ENCODE measurements at regions not wholly inside any gene's neighbourhood (a gene's known extent, or its start where the extent isn't known, plus 50 kb on each side); places are given as distances from the start of the nearest gene placed in this dataset.
A peak's percentile ranks its signal among the peaks of the same experiment; 100 is the strongest.

DNA sequence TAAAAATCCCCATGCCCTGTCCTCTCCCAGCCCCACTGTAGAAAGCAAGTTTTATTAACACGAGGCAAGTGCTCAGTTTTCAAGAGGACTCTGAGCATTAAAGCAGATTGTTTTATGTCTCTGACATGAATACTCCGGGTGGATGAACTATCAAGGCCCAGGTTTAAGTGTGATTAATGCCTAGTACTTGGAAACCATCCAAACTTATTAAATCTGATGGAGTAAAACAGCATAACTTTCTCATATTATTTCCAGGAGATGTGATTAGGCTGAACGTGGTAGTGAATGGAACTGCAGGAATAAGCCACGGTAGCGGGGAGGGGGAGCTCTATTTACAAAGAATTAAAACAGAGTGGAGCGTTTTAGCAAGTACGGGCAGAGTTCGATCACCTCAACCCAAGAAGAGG lies 144.2 kb upstream of the RNF32 start:
- TF ChIP-seq MXD3 (CRISPR knock-in tag; IDR thresholded peaks at IDR 0.05) = no peak
- TF ChIP-seq ZNF512B (CRISPR knock-in tag; IDR thresholded peaks at IDR 0.05; ENCODE audit: borderline replicate concordance) = no peak
- TF ChIP-seq ZKSCAN5 (CRISPR knock-in tag; IDR thresholded peaks at IDR 0.05) = no peak
- peak; percentile 36; the same call in 1 of the 2 replicates for TF ChIP-seq PRDM10 (CRISPR knock-in tag; IDR thresholded peaks at IDR 0.05; ENCODE audit: low read depth)
- no peak for TF ChIP-seq CREB1 (IDR thresholded peaks at IDR 0.05)
- 0 out of 2 replicates have a peak, but pooled peaks have one; percentile 13 for TF ChIP-seq CREB1 (CRISPR knock-in tag; IDR thresholded peaks at IDR 0.05)
- TF ChIP-seq PITX1 (CRISPR knock-in tag; IDR thresholded peaks at IDR 0.05) = 0 out of 2 replicates have a peak, but pooled peaks have one; percentile 51
- TF ChIP-seq ZBTB8A (CRISPR knock-in tag; IDR thresholded peaks at IDR 0.05; ENCODE audit: borderline replicate concordance, low read depth) = no peak

More for the DNA sequence above, 144.2 kb upstream of the RNF32 start:
- Histone ChIP-seq H3K79me2 (ENCODE audit: insufficient read depth, low read length) (no peaks in the 10 kb centered on the region), H3K4me2 (ENCODE audit: low read depth, low read length) (peak overlapping the region; percentile 63), H3K4me1 (ENCODE audit: insufficient read depth, low read length) (peaks cover 20% of the 10 kb centered on the region), H3K27me3 (ENCODE audit: control insufficient read depth in 1 of 2, insufficient read depth in 2 of 2, low read length in 2 of 2) (no peaks in the 10 kb centered on the region), H3K36me3 (replicated peaks in 1 of 2; ENCODE audit: control insufficient read depth in 1 of 2, insufficient read depth in 2 of 2, low read length in 2 of 2) (no peaks in the 10 kb centered on the region), H3K4me3 (replicated peaks in 1 of 3; ENCODE audit: insufficient read depth in 1 of 3, low read depth in 2 of 3, low read length in 3 of 3) (peak overlapping the region in 1 of 3 experiments; percentile 22; a peak in 2 of 6 replicates), H2AFZ (ENCODE audit: low read length) (peak overlapping the region; percentile 66), H4K20me1 (ENCODE audit: insufficient read depth, low read length) (no peaks in the 10 kb centered on the region), H3K27ac (ENCODE audit: extremely low read length, insufficient read depth, low read length) (no peak overlapping the region), H3K9ac (ENCODE audit: insufficient read depth, low read depth, low read length) (peak overlapping the region; percentile 35; the same call in 1 of the 2 replicates), H3K9me3 (ENCODE audit: low read length) (no peaks in the 10 kb centered on the region)
- ATAC-seq (peak; percentile 94), FAIRE-seq (peak; percentile 39), DNase-seq (ENCODE audit: low spot score) (peak; percentile 31)
- in situ Hi-C loops (cut with HindIII; ENCODE audit: extremely low pct_ligation_motif_present, low pct_unique_long_range_greater_than_20kb) = no loop called here
- BruUV-seq (replicated peaks) = no TSS peak
- ChIA-PET POLR2A (interaction anchor here (0.8 kb wide), 1 partner anchor 31 kb away, joined by 3 read pairs; no protein-coding TSS in a partner anchor), CTCF (ENCODE audit: low intra/inter-chr PET ratio, low total read pairs) (no interaction called here)
- intact Hi-C loops (cut with micrococcal nuclease; ENCODE audit: unreplicated experiment) = no loop called here
- 10% methylated on average over 8 of the region's 8 CpGs for WGBS (ENCODE audit: low lambda C conversion rate)

Data from HepG2 (cell line).